ENCODE measurements at regions not wholly inside any gene's neighbourhood (a gene's known extent, or its start where the extent isn't known, plus 50 kb on each side); places are given as distances from the start of the nearest gene placed in this dataset.
"Not testable (repeated sequence)": the region's sequence is repeated elsewhere in the genome, so short reads cannot be mapped to it uniquely, and the experiment has no call there.

GRCh38 chrX:65821721-65822496 is 154.5 kb downstream of the MSN start:
- no peak for TF ChIP-seq CTCF (IDR thresholded peaks at IDR 0.05; ENCODE audit: insufficient read depth in 1 of 2, low read depth in 1 of 2, low read length in 1 of 2, severe bottlenecking in 1 of 2, unreplicated experiment in 1 of 2)
- intact Hi-C loops (cut with micrococcal nuclease; ENCODE audit: unreplicated experiment): no loop called here
- POLR2A ChIA-PET: no interaction called here
- Histone ChIP-seq H3K36me3 (ENCODE audit: control insufficient read depth, insufficient read depth, low read length) (no peaks in the 10 kb centered on the region), H3K4me1 (no peaks in the 10 kb centered on the region), H3K9me3 (no peaks in the 10 kb centered on the region), H3K4me3 (ENCODE audit: low read depth, low read length) (no peak overlapping the region), H3K27me3 (replicated peaks; ENCODE audit: control insufficient read depth, insufficient read depth, low read length) (no peaks in the 10 kb centered on the region)
- CTCF ChIA-PET: no interaction called here
- no peak overlapping the region for H3K27ac Mint-ChIP-seq (ENCODE audit: unreplicated experiment)
- H3K4me1 Mint-ChIP-seq (ENCODE audit: low read depth, unreplicated experiment): no peaks in the 10 kb centered on the region
- H3K27me3 Mint-ChIP-seq (ENCODE audit: insufficient read depth, unreplicated experiment): no peaks in the 10 kb centered on the region
- H3K36me3 Mint-ChIP-seq (ENCODE audit: insufficient read depth, unreplicated experiment): no peaks in the 10 kb centered on the region
- H3K9me3 Mint-ChIP-seq (ENCODE audit: unreplicated experiment): no peaks in the 10 kb centered on the region
- BruUV-seq (replicated peaks): no TSS peak
- no peak overlapping the region for H3K4me3 Mint-ChIP-seq (ENCODE audit: unreplicated experiment)
- no peak for DNase-seq

- H3K27me3 ChIP-seq (replicated peaks; ENCODE audit: control insufficient read depth, insufficient read depth, low read length); H3K4me1 ChIP-seq; H3K27me3 Mint-ChIP-seq (ENCODE audit: insufficient read depth, unreplicated experiment); H3K4me3 Mint-ChIP-seq (ENCODE audit: unreplicated experiment); H3K9me3 Mint-ChIP-seq (ENCODE audit: unreplicated experiment); DNase-seq; H3K4me3 ChIP-seq (ENCODE audit: low read depth, low read length); H3K27ac Mint-ChIP-seq (ENCODE audit: unreplicated experiment); intact Hi-C loops (cut with micrococcal nuclease; ENCODE audit: unreplicated experiment); H3K4me1 Mint-ChIP-seq (ENCODE audit: low read depth, unreplicated experiment); CTCF ChIA-PET; H3K9me3 ChIP-seq; BruUV-seq (replicated peaks); H3K36me3 ChIP-seq (ENCODE audit: control insufficient read depth, insufficient read depth, low read length); H3K36me3 Mint-ChIP-seq (ENCODE audit: insufficient read depth, unreplicated experiment); POLR2A ChIA-PET: not testable (repeated sequence)
Measured at GRCh38 chrX:65819983-65820382, 152.5 kb downstream of the MSN start.

- intact Hi-C loops (cut with micrococcal nuclease; ENCODE audit: unreplicated experiment): no loop called here
Measured at GRCh38 chrX:65813245-65813644, 145.8 kb downstream of the MSN start.

More at GRCh38 chrX:65813245-65813644, 145.8 kb downstream of the MSN start:
- Mint-ChIP-seq H3K36me3 (ENCODE audit: insufficient read depth, unreplicated experiment) (no peaks in the 10 kb centered on the region), H3K4me1 (ENCODE audit: low read depth, unreplicated experiment) (no peaks in the 10 kb centered on the region), H3K27ac (ENCODE audit: unreplicated experiment) (no peak overlapping the region), H3K27me3 (ENCODE audit: insufficient read depth, unreplicated experiment) (no peaks in the 10 kb centered on the region), H3K4me3 (ENCODE audit: unreplicated experiment) (no peak overlapping the region), H3K9me3 (ENCODE audit: unreplicated experiment) (no peaks in the 10 kb centered on the region)
- CTCF ChIA-PET: no interaction called here
- no peaks in the 10 kb centered on the region for H3K9me3 ChIP-seq
- POLR2A ChIA-PET: no interaction called here
- no TSS peak for BruUV-seq (replicated peaks)
- H3K36me3 ChIP-seq (ENCODE audit: control insufficient read depth, insufficient read depth, low read length): no peaks in the 10 kb centered on the region
- no peak for TF ChIP-seq CTCF (IDR thresholded peaks at IDR 0.05; ENCODE audit: insufficient read depth in 1 of 2, low read depth in 1 of 2, low read length in 1 of 2, severe bottlenecking in 1 of 2, unreplicated experiment in 1 of 2)
- DNase-seq: no peak
- H3K4me1 ChIP-seq: no peaks in the 10 kb centered on the region
- H3K4me3 ChIP-seq (ENCODE audit: low read depth, low read length): no peak overlapping the region
- H3K27me3 ChIP-seq (replicated peaks; ENCODE audit: control insufficient read depth, insufficient read depth, low read length): no peaks in the 10 kb centered on the region
